HCT116 (cell line): ENCODE measurements at regions not wholly inside any gene's neighbourhood (a gene's known extent, or its start where the extent isn't known, plus 50 kb on each side); places are given as distances from the start of the nearest gene placed in this dataset.

ENCODE experiments used
- ATAC-seq: fragments of 200-7000 bp; cut with Tn5 transposase; 2 replicates; pipeline ENCODE4 v1.9.1; 2020; ENCODE audit warnings: mild to moderate bottlenecking, moderate library complexity
- BruUV-seq: library from RNA; stranded (reverse); fragments of 400-500 nt; replicated peaks from 2 replicates; lab custom pipeline; 2021; lab: Mats Ljungman, UMichigan
- CTCF ChIA-PET: fragments of 300-600 bp; sonication (Branson Sonifier 250); formaldehyde crosslinking; loops from one replicate; lab custom pipeline; 2021; ENCODE audit warnings: antibody characterized with exemption; lab: Charles Lee
- POLR2A ChIA-PET: fragments of 300-600, 350-600 bp; sonication (Branson Sonifier 250); formaldehyde crosslinking; loops from one replicate; lab custom pipeline; 2021; ENCODE audit warnings: antibody characterized with exemption; lab: Charles Lee
- RAD21 ChIA-PET, 2 experiments: fragments of 300-600 bp; sonication (Branson Sonifier 250); formaldehyde crosslinking; loops; one replicate each; lab custom pipeline; 2023; ENCODE audit warnings: low total read pairs in 2 of 2; ENCODE audit not compliant: uncharacterized antibody in 2 of 2, unreplicated experiment in 2 of 2, low non-redundant PET in 1 of 2; lab: Charles Lee
- DNase-seq: peaks from one replicate; pipeline ENCODE4 v3.0.0-alpha.2; 2010; ENCODE audit warnings: low read depth, low spot score
- H2AFZ ChIP-seq: fragments of 200-600 bp; shearing (Covaris generic), sonication (generic); 2 replicates; pipeline ENCODE4 v1.6.1; 2017; ENCODE audit warnings: low read depth, mixed run types, mixed read lengths, antibody characterized with exemption, low read length; ENCODE audit not compliant: poor library complexity, severe bottlenecking
- H3K27ac ChIP-seq: 2 replicates; pipeline ENCODE4 v1.5.1; 2012; ENCODE audit warnings: low read depth, low read length
- H3K27me3 ChIP-seq: fragments of 200-600 bp; sonication (generic); 2 replicates; pipeline ENCODE4 v1.6.1; 2016; ENCODE audit warnings: mixed run types, low read length, mixed read lengths; ENCODE audit not compliant: insufficient read depth
- H3K36me3 ChIP-seq, 2 experiments: fragments of 200-500 bp in 1 of 2; fragments of 200-600 bp in 1 of 2; sonication (Bioruptor generic) in 1 of 2; sonication (generic) in 1 of 2; 2 replicates each; pipeline versions ENCODE4 v1.5.1 to v1.6.1; 2014 to 2016; ENCODE audit warnings: low read length in 2 of 2, inconsistent platforms in 1 of 2, mixed read lengths in 1 of 2, mixed run types in 1 of 2; ENCODE audit not compliant: insufficient read depth in 2 of 2, control insufficient read depth in 1 of 2
- H3K4me1 ChIP-seq, 2 experiments: fragments of 200-600 bp in 1 of 2; sonication (generic) in 1 of 2; 2 replicates each; pipeline versions ENCODE4 v1.5.1 to v1.6.1; 2012 to 2017; ENCODE audit warnings: low read length in 2 of 2, inconsistent platforms in 1 of 2, mild to moderate bottlenecking in 1 of 2, mixed read lengths in 1 of 2, mixed run types in 1 of 2, moderate library complexity in 1 of 2; ENCODE audit not compliant: insufficient read depth in 2 of 2, control insufficient read depth in 1 of 2
- H3K4me2 ChIP-seq: fragments of 200-600 bp; sonication (generic); 2 replicates; pipeline ENCODE4 v1.6.1; 2017; ENCODE audit warnings: mixed run types, low read length, mixed read lengths
- H3K4me3 ChIP-seq, 2 experiments: fragments of 200-600 bp in 1 of 2; sonication (generic) in 1 of 2; replicated peaks in 1 of 2; 2 replicates each; pipeline ENCODE4 v1.5.1; 2011 to 2016; ENCODE audit warnings: low read length in 2 of 2, control low read depth in 1 of 2, low read depth in 1 of 2, mild to moderate bottlenecking in 1 of 2, mixed read lengths in 1 of 2, mixed run types in 1 of 2
- H3K79me2 ChIP-seq: fragments of 200-600 bp; sonication (generic); 2 replicates; pipeline ENCODE4 v1.6.1; 2017; ENCODE audit warnings: mild to moderate bottlenecking, mixed run types, low read length, moderate library complexity, mixed read lengths; ENCODE audit not compliant: insufficient read depth
- H3K9ac ChIP-seq: fragments of 200-600 bp; sonication (generic); 2 replicates; pipeline ENCODE4 v1.6.1; 2016; ENCODE audit warnings: low read length, mixed read lengths
- H3K9me2 ChIP-seq: fragments of 200-600 bp; sonication (generic), shearing (Covaris generic); 2 replicates; pipeline ENCODE4 v1.6.1; 2017; ENCODE audit warnings: mixed run types, mild to moderate bottlenecking, moderate library complexity; ENCODE audit not compliant: insufficient read depth
- H3K9me3 ChIP-seq, 2 experiments: fragments of 200-500 bp in 1 of 2; fragments of 200-600 bp in 1 of 2; sonication (Bioruptor generic) in 1 of 2; sonication (generic) in 1 of 2; 2 replicates each; pipeline ENCODE4 v1.6.1; 2014 to 2017; ENCODE audit warnings: low read length in 2 of 2, mixed read lengths in 2 of 2, inconsistent platforms in 1 of 2, low read depth in 1 of 2, mild to moderate bottlenecking in 1 of 2, mixed run types in 1 of 2, moderate library complexity in 1 of 2; ENCODE audit not compliant: control insufficient read depth in 1 of 2, insufficient read depth in 1 of 2
- H4K20me1 ChIP-seq: fragments of 200-600 bp; sonication (generic), shearing (Covaris generic); 2 replicates; pipeline ENCODE4 v1.6.1; 2017; ENCODE audit warnings: mixed run types, mild to moderate bottlenecking, moderate library complexity; ENCODE audit not compliant: insufficient read depth
- ATF3 ChIP-seq: IDR thresholded peaks from 2 replicates; pipeline ENCODE4 v1.6.1; 2012
- CBX3 ChIP-seq: IDR thresholded peaks from 2 replicates; pipeline ENCODE4 v1.6.1; 2012; ENCODE audit warnings: low read depth
- CEBPB ChIP-seq: IDR thresholded peaks from 2 replicates; pipeline ENCODE4 v1.6.1; 2012; ENCODE audit warnings: low read depth
- ELF1 ChIP-seq: IDR thresholded peaks from 2 replicates; pipeline ENCODE4 v1.6.1; 2012; ENCODE audit warnings: low read depth, borderline replicate concordance
- EZH2 ChIP-seq: fragments of 200-600 bp; sonication (generic); IDR thresholded peaks from 2 replicates; pipeline ENCODE4 v1.6.1; 2017; ENCODE audit warnings: antibody characterized with exemption, mixed run types
- FOSL1 ChIP-seq: IDR thresholded peaks from 2 replicates; pipeline ENCODE4 v1.6.1; 2012; ENCODE audit warnings: low read depth
- JUND ChIP-seq: IDR thresholded peaks from 2 replicates; pipeline ENCODE4 v1.6.1; 2012
- SP1 ChIP-seq: IDR thresholded peaks from 2 replicates; pipeline ENCODE4 v1.6.1; 2012; ENCODE audit warnings: low read depth
- TCF7L2 ChIP-seq: IDR thresholded peaks from 2 replicates; pipeline ENCODE4 v1.7.0; 2011; ENCODE audit warnings: borderline replicate concordance, inconsistent platforms; ENCODE audit not compliant: insufficient read depth, insufficient read length; ENCODE audit errors: extremely low read depth
- YY1 ChIP-seq: IDR thresholded peaks from 2 replicates; pipeline ENCODE4 v1.6.1; 2011; ENCODE audit warnings: low read length, low read depth, moderate library complexity, mild to moderate bottlenecking; ENCODE audit not compliant: insufficient replicate concordance; ENCODE audit errors: extremely low read depth
- ZBTB33 ChIP-seq: IDR thresholded peaks from 2 replicates; pipeline ENCODE4 v1.6.1; 2011; ENCODE audit warnings: mild to moderate bottlenecking, low read length, moderate library complexity; ENCODE audit not compliant: insufficient replicate concordance; ENCODE audit errors: extremely low read depth
- ZNF274 ChIP-seq: fragments of 200-500 bp; sonication (Bioruptor generic); IDR thresholded peaks from 2 replicates; pipeline ENCODE4 v1.6.1; 2014; ENCODE audit warnings: mild to moderate bottlenecking, low read depth, low read length, inconsistent platforms
- intact Hi-C: fragments of 100-400 bp; cut with micrococcal nuclease; formaldehyde crosslinking; loops from 2 replicates; pipeline ENCODE4 v1.10.0; 2022

- H3K9ac ChIP-seq, result no peak overlapping the region
- no peaks in the 10 kb centered on the region for H4K20me1 ChIP-seq
- no peaks in the 10 kb centered on the region for H3K4me1 ChIP-seq
- H3K36me3 ChIP-seq, result no peaks in the 10 kb centered on the region
- CTCF ChIA-PET, result no interaction called here
- DNase-seq (no peak), ATAC-seq (no peak)
- intact Hi-C loops, result no loop called here
- H3K4me3 ChIP-seq, result no peak overlapping the region
- no peaks in the 10 kb centered on the region for H3K27me3 ChIP-seq
- TF ChIP-seq ELF1 (no peak), EZH2 (no peak), CEBPB (no peak), TCF7L2 (no peak), ZBTB33 (no peak), ZNF274 (no peak), JUND (no peak), FOSL1 (no peak), SP1 (no peak), CBX3 (no peak), ATF3 (no peak), YY1 (no peak)
- H3K79me2 ChIP-seq, result no peaks in the 10 kb centered on the region
- H3K9me3 ChIP-seq, result peaks cover 4 to 16% of the 10 kb centered on the region in 2 experiments; a peak in 2 of 4 replicates
- POLR2A ChIA-PET, result no interaction called here
- RAD21 ChIA-PET, result no interaction called here
- no TSS peak for BruUV-seq
- H2AFZ ChIP-seq, result no peak overlapping the region
- no peaks in the 10 kb centered on the region for H3K9me2 ChIP-seq
- H3K4me2 ChIP-seq, result no peak overlapping the region
- H3K27ac ChIP-seq, result no peak overlapping the region
Observed at GRCh38 chr2:77813599-77813998, 291.4 kb upstream of the LRRTM4 start.
